H1 (cell line): ENCODE measurements at regions not wholly inside any gene's neighbourhood (a gene's known extent, or its start where the extent isn't known, plus 50 kb on each side); places are given as distances from the start of the nearest gene placed in this dataset.

Experiments
- EP300 ChIP-seq, 2 experiments: IDR thresholded peaks; 1 replicate in 1 of 2; 2 replicates in 1 of 2; pipeline ENCODE4 v1.6.1; 2011 to 2012; ENCODE audit warnings: low read depth in 2 of 2, low read length in 2 of 2, mild to moderate bottlenecking in 2 of 2, borderline replicate concordance in 1 of 2, inconsistent platforms in 1 of 2, moderate library complexity in 1 of 2
- EZH2 ChIP-seq: fragments of 200-600 bp; sonication (generic); IDR thresholded peaks from 2 replicates; pipeline ENCODE4 v1.7.1; 2012; ENCODE audit warnings: low read depth, mild to moderate bottlenecking, moderate library complexity, low read length, inconsistent platforms; ENCODE audit not compliant: severe bottlenecking
- RXRA ChIP-seq: IDR thresholded peaks from 2 replicates; pipeline ENCODE4 v1.6.1; 2011; ENCODE audit warnings: low read depth, mild to moderate bottlenecking, low read length, moderate library complexity; ENCODE audit not compliant: insufficient read depth

GRCh38 chr10:18786478-18786877, 127.2 kb downstream of the ARL5B start (continued):
- TF ChIP-seq EP300 (IDR thresholded peaks at IDR 0.05; ENCODE audit: borderline replicate concordance in 1 of 2, low read depth in 2 of 2, low read length in 2 of 2) = no peak
- no peak for TF ChIP-seq RXRA
- TF ChIP-seq EZH2 = no peak
